Sciatic nerve (tissue), 2 donors: ENCODE measurements at regions not wholly inside any gene's neighbourhood (a gene's known extent, or its start where the extent isn't known, plus 50 kb on each side); places are given as distances from the start of the nearest gene placed in this dataset.
A peak's percentile ranks its signal among the peaks of the same experiment; 100 is the strongest.

Experiments
- ATAC-seq: fragments of 200-7000 bp; cut with Tn5 transposase; one replicate; pipeline ENCODE4 v1.9.1; 2020; ENCODE audit warnings: mild to moderate bottlenecking, moderate library complexity
- DNase-seq: peaks from one replicate; pipeline ENCODE4 v3.0.0-alpha.2; 2020; ENCODE audit warnings: low spot score
- intact Hi-C: fragments of 100-400 bp; cut with DNase I; formaldehyde crosslinking; loops from one replicate; pipeline ENCODE4 v1.14.2; 2022
- donor health status: DM: no; HTN: no; CAD: no.
- donor health status: DM: no; HTN: no; CAD: no.

GRCh38 chr4:114273238-114273637 lies 293.8 kb upstream of the ARSJ start:
- intact Hi-C loops: no loop called here
- ATAC-seq (no peak), DNase-seq (no peak)

GRCh38 chr4:114277690-114278089 lies 298.2 kb upstream of the ARSJ start:
- no peak for ATAC-seq
- intact Hi-C loops: no loop called here
- no peak for DNase-seq

- intact Hi-C loops: no loop called here
- DNase-seq (no peak), ATAC-seq (no peak)
These were observed 299.6 kb upstream of the ARSJ start for GRCh38 chr4:114279066-114279465.

- DNase-seq (no peak), ATAC-seq (no peak)
- intact Hi-C loops: no loop called here
These were observed 300.3 kb upstream of the ARSJ start for GRCh38 chr4:114279711-114280110.

- intact Hi-C loops: no loop called here
- DNase-seq (no peak), ATAC-seq (no peak)
These were observed 301.2 kb upstream of the ARSJ start for GRCh38 chr4:114280645-114281044.

GRCh38 chr4:114281164-114281960 lies 301.9 kb upstream of the ARSJ start:
- intact Hi-C loops: no loop called here
- no peak for DNase-seq
- no peak for ATAC-seq

- intact Hi-C loops: no loop called here
- ATAC-seq (no peak), DNase-seq (no peak)
These were observed 303.5 kb upstream of the ARSJ start for GRCh38 chr4:114282937-114283336.

- ATAC-seq: no peak
- intact Hi-C loops: no loop called here
- no peak for DNase-seq
These were observed 305.2 kb upstream of the ARSJ start for GRCh38 chr4:114284629-114285028.

- no peak for ATAC-seq
- DNase-seq: no peak
- intact Hi-C loops: no loop called here
These were observed 306.9 kb upstream of the ARSJ start for GRCh38 chr4:114286262-114286810.

- intact Hi-C loops: no loop called here
- DNase-seq (no peak), ATAC-seq (no peak)
These were observed 307.7 kb upstream of the ARSJ start for GRCh38 chr4:114287079-114287696.

- intact Hi-C loops: no loop called here
- ATAC-seq (peak; percentile 20), DNase-seq (no peak)
These were observed 302.5 kb upstream of the UGT8 start for GRCh38 chr4:114296126-114296525.

GRCh38 chr4:114302472-114302871 lies 296.1 kb upstream of the UGT8 start:
- ATAC-seq (no peak), DNase-seq (no peak)
- intact Hi-C loops: no loop called here

- DNase-seq (no peak), ATAC-seq (no peak)
- intact Hi-C loops: no loop called here
These were observed 294.6 kb upstream of the UGT8 start for GRCh38 chr4:114304046-114304445.

- intact Hi-C loops: no loop called here
- ATAC-seq: no peak
- DNase-seq: no peak
These were observed 294.0 kb upstream of the UGT8 start for GRCh38 chr4:114304567-114304966.

- ATAC-seq (no peak), DNase-seq (no peak)
- intact Hi-C loops: loop anchor here (5.0 kb wide), 1 partner anchor 1355 kb away; no protein-coding TSS in a partner anchor
These were observed 291.7 kb upstream of the UGT8 start for GRCh38 chr4:114306946-114307345.

- DNase-seq (no peak), ATAC-seq (no peak)
- intact Hi-C loops: no loop called here
These were observed 288.2 kb upstream of the UGT8 start for GRCh38 chr4:114310296-114310925.

- no peak for ATAC-seq
These were observed 286.8 kb upstream of the UGT8 start for GRCh38 chr4:114311787-114312186.

GRCh38 chr4:114312338-114312737 lies 286.3 kb upstream of the UGT8 start:
- DNase-seq: no peak
- intact Hi-C loops: no loop called here
- no peak for ATAC-seq

More at GRCh38 chr4:114311787-114312186, 286.8 kb upstream of the UGT8 start:
- no peak for DNase-seq
- intact Hi-C loops: no loop called here

GRCh38 chr4:114316789-114317188 lies 281.8 kb upstream of the UGT8 start:
- ATAC-seq (no peak), DNase-seq (no peak)
- intact Hi-C loops: no loop called here

- DNase-seq: no peak
- no peak for ATAC-seq
- intact Hi-C loops: no loop called here
These were observed 281.0 kb upstream of the UGT8 start for GRCh38 chr4:114317564-114317963.
